Cardiac muscle cell (in vitro differentiated cells and primary cell): ENCODE measurements at regions not wholly inside any gene's neighbourhood (a gene's known extent, or its start where the extent isn't known, plus 50 kb on each side); places are given as distances from the start of the nearest gene placed in this dataset.

Experiments
- DNase-seq, 2 donors: peaks; one replicate each; pipeline versions ENCODE4 v3.0.0 to v3.0.0-alpha.2; 2010 to 2017; ENCODE audit warnings: low read depth in 1 of 2, low spot score in 1 of 2
- H3K27ac ChIP-seq: fragments of 200-600 bp; sonication (generic); 2 replicates; pipeline ENCODE4 v1.5.1; 2016
- H3K27me3 ChIP-seq: fragments of 200-600 bp; sonication (generic); 2 replicates; pipeline ENCODE4 v1.6.0; 2016; ENCODE audit warnings: control low read depth
- H3K36me3 ChIP-seq: fragments of 200-600 bp; sonication (generic); 2 replicates; pipeline ENCODE4 v1.5.1; 2016; ENCODE audit warnings: control low read depth
- H3K4me1 ChIP-seq: fragments of 200-600 bp; sonication (generic); 2 replicates; pipeline ENCODE4 v1.8.1; 2017; ENCODE audit warnings: low read depth, mild to moderate bottlenecking, mixed run types
- H3K4me3 ChIP-seq: fragments of 200-600 bp; sonication (generic); 2 replicates; pipeline ENCODE4 v1.5.1; 2016; ENCODE audit warnings: mild to moderate bottlenecking
- H3K9me3 ChIP-seq: fragments of 200-600 bp; sonication (generic); 2 replicates; pipeline ENCODE4 v1.5.1; 2017; ENCODE audit warnings: low read depth, mild to moderate bottlenecking, control low read depth
- CTCF ChIP-seq: IDR thresholded peaks from 2 replicates; pipeline ENCODE4 v1.5.1; 2012; ENCODE audit warnings: low read depth, mild to moderate bottlenecking, low read length

DNA sequence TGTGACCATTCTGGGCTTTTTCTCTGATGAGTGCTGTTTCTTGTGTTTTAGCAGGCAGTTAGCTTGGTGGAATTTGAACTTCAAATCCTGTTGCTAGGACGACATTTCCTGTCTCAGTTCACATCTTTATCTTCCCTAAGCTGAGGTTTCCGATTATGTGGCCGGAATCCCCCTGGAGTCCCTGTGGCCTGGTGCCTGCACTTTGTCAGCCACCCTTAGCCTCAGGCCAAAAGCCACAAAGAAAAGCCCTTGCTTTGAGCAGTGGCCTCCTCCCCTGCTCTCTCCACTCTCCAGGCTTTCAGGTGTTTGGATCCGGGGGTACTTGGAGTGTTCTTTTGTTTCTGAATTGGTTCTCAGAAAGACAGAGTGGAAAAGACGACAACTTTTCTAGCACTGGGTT is 59.9 kb upstream of the PMEPA1 start:
- Histone ChIP-seq H3K27ac (no peak overlapping the region), H3K36me3 (no peaks in the 10 kb centered on the region), H3K4me1 (no peaks in the 10 kb centered on the region), H3K4me3 (no peak overlapping the region), H3K9me3 (no peaks in the 10 kb centered on the region), H3K27me3 (no peaks in the 10 kb centered on the region)
- TF ChIP-seq CTCF, result no peak
- DNase-seq, result peak in 1 of 2 donors; percentile 61

DNA sequence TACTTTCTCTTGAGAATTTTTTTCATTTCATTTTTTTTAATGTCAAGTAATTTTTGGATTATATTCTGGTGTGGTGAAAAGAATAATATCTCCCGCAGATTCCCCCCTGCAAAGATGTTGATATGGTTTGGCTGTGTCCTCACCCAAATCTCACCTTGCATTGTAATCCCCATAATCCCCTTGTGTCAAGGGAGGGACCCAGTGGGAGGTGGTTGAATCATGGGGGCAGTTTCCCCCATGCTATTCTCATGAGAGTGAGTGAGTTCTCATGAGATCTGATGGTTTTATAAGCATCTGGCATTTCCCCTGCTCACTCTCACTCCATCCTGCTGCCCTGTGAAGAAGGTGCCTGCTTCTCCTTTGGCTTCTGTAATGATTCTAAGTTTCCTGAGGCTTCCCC is 58.7 kb upstream of the PMEPA1 start:
- DNase-seq, result no peak
- TF ChIP-seq CTCF, result no peak
- Histone ChIP-seq H3K27me3 (no peaks in the 10 kb centered on the region), H3K9me3 (no peaks in the 10 kb centered on the region), H3K36me3 (no peaks in the 10 kb centered on the region), H3K27ac (no peak overlapping the region), H3K4me1 (no peaks in the 10 kb centered on the region), H3K4me3 (no peak overlapping the region)

DNA sequence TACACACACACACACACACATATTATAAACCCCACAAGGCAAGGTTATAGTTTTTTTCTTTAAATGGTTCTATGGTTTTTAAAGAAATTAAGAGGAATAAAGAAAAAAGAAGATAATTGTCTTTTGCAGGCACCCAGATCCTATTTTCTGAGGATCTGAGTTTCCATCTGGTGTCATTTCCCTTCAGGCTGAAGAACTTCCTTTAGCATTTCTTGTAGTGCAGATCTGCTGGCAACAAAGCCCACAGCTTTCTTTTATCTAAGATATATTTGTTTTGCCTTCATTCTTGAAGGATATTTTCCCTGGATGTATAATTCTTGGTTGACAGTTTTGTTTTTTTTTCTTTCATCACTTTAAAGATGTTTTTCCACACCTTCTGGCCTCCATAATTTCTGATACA is 57.6 kb upstream of the PMEPA1 start:
- no peak overlapping the region for H3K4me3 ChIP-seq
- no peak for DNase-seq
- no peak for TF ChIP-seq CTCF
- no peak overlapping the region for H3K27ac ChIP-seq
- H3K27me3 ChIP-seq, result no peaks in the 10 kb centered on the region
- H3K4me1 ChIP-seq, result no peaks in the 10 kb centered on the region
- H3K9me3 ChIP-seq, result no peaks in the 10 kb centered on the region
- H3K36me3 ChIP-seq, result no peaks in the 10 kb centered on the region

DNA sequence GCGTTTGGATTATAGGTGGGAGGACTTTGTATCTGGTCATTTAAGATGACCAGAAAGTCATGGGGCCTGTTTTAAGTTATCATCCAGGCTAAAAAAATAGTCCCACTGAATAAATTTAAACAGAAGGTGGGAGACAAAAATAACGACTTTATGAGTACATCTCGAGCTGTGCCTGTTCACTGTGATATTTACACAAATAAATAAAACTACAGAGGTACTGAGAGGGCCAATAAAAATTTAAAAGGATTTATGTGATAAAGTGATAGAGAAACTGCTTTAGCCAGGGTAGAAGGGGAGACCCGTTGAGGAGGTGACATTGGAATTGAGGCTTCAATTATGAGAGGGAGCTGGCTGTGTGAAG is 53.4 kb upstream of the PMEPA1 start:
- no peaks in the 10 kb centered on the region for H3K27me3 ChIP-seq
- H3K9me3 ChIP-seq, result no peaks in the 10 kb centered on the region
- no peaks in the 10 kb centered on the region for H3K36me3 ChIP-seq
- no peak for DNase-seq
- no peaks in the 10 kb centered on the region for H3K4me1 ChIP-seq
- H3K27ac ChIP-seq, result no peak overlapping the region
- no peak overlapping the region for H3K4me3 ChIP-seq
- no peak for TF ChIP-seq CTCF

DNA sequence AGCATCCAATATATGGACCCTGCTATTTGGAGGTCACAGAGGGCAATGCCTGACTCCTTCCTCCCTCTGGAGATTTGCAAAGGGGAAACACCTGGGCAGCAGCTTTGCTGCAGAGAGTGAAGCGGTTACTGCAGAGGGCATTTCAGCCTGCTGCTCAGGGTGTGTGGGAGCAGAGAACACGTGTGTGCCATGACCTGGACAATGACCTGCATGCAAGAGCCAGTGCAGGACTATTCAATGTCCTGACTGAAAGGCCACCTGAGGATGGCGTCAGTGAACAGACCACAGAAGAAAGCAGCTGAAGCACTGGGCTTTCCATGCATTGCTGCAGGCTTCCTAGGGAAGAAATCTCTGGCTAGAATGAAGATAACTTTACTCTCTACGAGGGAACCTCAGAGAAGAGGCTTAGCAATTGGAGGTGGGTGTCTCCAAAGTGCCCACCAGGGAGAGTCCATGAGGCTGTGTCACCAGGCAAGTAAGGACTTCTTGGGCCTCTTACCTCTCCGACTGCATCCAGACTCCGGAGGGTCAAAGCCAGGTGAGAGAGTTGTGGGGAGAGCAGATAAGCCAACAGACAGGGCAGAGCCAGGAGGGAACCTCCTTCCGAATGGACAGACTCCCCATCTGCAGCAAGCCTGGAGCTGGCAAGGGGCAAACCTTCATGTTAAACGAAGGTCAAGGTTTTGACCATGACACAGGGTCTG is 52.9 kb upstream of the PMEPA1 start:
- H3K36me3 ChIP-seq, result no peaks in the 10 kb centered on the region
- H3K27me3 ChIP-seq, result no peaks in the 10 kb centered on the region
- TF ChIP-seq CTCF, result no peak
- H3K9me3 ChIP-seq, result no peaks in the 10 kb centered on the region
- no peak overlapping the region for H3K27ac ChIP-seq
- DNase-seq, result no peak
- no peaks in the 10 kb centered on the region for H3K4me1 ChIP-seq
- no peak overlapping the region for H3K4me3 ChIP-seq

DNA sequence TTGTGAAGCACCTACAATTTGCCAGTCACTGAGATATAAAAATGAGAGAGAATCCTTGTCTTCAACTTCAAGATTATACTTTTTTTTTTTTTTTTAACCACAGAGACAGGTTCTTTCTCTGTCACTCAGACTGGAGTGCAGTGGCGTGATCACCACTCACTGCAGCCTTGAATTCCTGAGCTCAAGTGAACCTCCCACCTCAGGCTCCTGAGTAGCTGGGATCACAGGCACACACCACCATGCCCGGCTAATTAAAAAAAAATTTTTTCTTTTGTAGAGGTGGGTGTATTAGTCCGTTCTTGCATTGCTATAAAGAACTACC is 51.6 kb upstream of the PMEPA1 start:
- H3K4me1 ChIP-seq, result no peaks in the 10 kb centered on the region
- no peaks in the 10 kb centered on the region for H3K27me3 ChIP-seq
- no peak for DNase-seq
- H3K27ac ChIP-seq, result no peak overlapping the region
- no peaks in the 10 kb centered on the region for H3K9me3 ChIP-seq
- H3K36me3 ChIP-seq, result no peaks in the 10 kb centered on the region
- no peak for TF ChIP-seq CTCF
- H3K4me3 ChIP-seq, result no peak overlapping the region
